Stimulated activated CD4-positive, alpha-beta T cell treated with anti-CD3 and anti-CD28 coated beads, Interleukin-1b, Interleukin-23, amount 100 ng/mL, for 24 hours (primary cell): ENCODE measurements at regions not wholly inside any gene's neighbourhood (a gene's known extent, or its start where the extent isn't known, plus 50 kb on each side); places are given as distances from the start of the nearest gene placed in this dataset.

Source experiments
- DNase-seq, 4 experiments: peaks; one replicate each; pipeline ENCODE4 v3.0.0-alpha.2; 2020; ENCODE audit warnings: low read depth in 4 of 4, low spot score in 1 of 4

DNA sequence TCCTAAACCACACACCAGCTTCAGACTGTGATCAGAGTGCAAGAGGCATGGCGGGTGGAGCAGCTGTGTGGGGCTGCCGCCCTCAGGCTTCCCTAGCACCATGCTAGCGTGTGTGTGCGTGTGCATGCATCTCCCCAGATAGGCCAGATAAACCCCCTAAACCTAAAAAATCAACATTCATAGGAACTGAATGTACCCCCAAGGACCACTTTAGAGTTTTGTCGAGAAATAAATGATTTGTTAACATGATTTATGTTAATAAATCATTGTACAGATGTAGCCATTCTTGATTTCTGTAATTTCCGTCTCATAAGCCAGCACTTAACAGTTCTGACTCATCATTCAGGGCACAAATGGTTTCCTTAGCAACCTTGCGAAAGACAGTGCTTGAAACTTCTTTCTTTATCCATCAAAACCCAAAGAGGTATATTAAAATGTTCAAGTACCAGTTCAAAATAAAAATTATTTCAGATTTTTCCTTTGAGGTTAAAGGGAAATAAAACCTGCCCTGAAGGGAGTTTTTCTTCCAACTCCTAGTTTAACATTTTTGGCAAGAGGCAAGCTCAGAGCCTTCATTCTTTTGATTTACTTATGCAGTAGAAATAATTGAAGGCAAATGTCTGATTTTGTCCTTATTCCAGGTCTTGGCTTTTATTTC lies 206.2 kb upstream of the RGS6 start:
- no peak for DNase-seq

DNA sequence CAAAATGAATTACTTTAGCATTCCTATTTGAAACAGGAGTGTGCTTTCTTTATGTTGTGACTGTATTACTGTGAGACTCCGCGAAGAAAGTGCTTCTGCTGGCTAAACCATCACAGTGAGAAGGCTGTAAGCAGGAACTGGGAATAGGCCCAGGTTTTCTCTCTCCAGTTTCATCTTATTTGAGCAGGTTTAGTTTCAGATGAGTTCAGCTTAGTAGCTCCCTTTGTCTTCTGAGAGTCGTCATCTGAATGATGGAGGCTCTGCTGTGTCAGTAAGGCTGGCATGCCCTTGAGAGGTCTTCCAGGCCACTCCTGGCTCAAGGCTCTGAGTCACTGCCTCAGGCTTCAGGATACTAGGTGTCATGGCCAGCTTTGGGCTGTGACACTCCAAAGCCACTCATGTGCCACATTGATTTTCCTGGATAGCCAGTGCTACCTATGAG lies 205.6 kb upstream of the RGS6 start:
- no peak for DNase-seq

DNA sequence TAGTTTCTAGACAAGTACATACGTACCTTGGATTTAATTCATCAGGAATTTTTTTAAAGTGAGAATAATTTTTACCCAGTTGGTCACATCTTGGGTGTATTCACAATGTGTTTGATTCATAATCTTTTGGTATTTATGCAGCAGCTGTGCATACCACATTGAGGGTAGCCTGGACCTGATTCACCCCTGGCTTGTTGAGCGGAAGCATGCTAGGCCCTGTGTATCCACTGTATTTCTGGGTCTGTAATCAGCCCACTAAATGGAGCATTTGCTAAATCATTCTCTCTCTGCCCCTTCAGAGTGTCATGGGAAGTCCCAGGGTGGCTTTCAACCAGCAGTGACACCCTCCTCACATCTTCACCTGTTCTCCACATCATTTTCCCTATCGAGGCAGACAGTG lies 203.8 kb upstream of the RGS6 start:
- no peak for DNase-seq

DNA sequence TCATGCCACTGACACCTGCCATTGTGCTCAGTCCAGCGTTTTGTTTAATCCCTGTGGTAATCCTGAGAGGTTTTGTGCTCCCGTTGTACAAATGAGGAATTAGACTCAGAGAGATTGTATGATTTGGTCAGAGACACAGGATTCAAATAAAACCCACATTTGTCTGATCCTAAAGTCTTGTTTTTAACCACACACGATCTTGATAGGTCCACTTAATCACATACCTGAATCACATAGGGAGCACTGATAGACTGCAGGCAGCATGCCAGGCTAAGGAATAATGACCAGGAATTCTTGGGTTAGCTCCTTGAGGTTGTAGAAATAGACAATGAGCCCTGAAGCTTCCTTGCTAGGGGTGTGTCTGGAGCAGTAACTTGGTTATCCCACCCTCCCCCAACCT lies 202.6 kb upstream of the RGS6 start:
- no peak for DNase-seq

DNA sequence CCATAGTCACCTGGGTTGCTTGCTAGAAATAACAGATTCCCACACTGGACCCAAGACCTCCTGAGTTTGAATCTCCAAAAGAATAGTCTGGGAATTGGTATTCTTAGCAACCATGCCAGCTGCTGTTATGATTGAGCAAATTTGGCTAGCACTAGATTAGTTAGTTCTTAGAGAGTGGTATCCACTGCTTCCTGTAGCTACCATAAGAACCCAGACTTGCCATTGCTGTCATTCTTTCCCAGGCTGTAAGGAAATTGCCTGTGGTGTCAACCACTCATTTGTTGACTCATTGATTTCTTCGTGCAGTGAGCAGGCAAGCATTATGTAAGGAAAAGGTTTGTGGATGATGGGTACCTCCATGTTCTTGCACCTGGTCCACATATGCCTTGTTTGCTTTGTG lies 201.8 kb upstream of the RGS6 start:
- no peak for DNase-seq

DNA sequence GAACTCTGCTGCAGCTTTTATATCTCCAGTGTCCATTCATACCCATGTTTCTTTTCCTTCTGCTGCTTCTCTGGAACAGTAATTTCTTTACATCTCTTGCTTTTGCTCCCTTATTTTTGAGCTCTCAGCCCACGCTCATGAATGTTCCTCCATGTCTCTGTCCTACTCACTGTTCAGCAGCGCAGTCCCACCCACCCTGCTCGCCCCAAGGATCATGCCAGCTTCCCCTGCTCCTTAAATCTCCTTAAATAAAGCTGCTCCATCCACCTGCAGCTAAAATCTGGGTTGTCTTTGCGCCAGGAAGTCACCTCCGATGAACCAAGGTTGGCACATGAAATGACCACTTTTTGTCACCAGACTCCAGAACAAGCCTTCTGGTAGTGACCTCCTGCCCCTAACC lies 201.1 kb upstream of the RGS6 start:
- DNase-seq: no peak

DNA sequence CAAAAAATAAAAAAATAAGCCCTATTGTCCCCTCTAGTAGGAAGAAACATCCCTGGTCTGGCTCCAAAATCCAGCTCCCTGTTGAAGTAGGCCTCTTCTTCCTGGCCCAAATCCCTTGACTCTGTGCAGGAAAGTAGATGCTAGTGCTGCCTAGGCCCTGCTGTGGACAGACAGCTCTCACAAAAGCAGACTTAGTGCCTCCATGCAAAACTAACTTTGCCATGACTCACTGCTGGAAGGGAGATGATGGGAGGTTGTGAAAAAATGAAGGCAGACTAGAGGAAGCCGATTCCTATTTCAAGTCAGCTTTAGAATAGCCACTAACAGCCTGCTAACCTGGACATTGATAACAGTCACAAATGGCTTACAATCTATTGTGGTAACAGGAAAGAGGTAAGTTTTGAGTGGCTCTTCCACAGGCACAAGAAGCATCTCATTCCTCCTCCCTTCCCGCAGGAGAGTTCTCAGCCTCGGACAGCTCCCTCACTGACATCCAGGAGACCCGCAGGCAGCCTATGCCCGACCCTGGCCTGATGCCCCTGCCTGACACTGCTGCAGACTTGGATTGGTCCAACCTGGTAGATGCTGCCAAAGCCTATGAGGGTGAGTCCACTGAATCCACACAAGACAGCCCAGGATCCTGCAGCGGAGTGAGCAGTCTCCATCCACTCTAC lies 198.9 kb upstream of the RGS6 start:
- no peak for DNase-seq

DNA sequence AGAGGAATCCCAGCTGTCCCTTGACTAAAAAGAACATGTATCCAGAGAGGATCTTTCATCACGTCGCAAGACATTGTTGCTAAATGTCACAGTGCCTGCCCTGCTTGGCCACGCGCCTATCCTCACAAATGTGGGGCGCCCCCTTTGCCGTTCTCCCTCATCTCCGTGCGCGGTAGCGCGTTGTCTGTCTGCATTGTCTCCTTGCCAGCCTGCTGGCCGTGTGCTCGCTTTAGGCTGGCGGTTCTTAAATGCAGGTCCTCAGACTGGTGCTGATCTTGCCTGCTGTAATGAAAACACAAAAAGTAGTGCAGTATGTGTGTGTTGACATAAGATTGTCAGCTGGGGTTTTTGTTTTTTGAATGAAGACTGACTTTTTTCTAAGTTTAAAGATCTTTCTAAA lies 198.2 kb upstream of the RGS6 start:
- DNase-seq: no peak

DNA sequence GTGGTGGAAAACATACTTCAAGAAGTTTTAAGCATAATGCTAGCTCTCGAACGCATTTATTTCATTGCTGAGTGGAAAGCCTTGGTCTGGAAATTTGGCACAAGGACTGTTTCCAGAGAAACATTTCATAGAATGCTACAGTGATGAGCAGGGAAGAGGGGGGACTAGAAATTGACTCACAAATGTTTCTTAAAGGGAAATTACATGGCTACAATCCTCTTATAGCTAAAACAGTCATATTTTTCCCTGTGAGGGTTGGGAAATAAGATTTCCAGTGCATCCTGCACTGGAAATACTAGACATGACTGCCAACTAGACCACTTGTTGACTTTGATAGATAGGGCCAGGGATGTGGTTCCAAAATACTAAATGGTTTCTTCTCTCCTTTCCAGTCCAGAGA lies 197.3 kb upstream of the RGS6 start:
- DNase-seq: no peak

DNA sequence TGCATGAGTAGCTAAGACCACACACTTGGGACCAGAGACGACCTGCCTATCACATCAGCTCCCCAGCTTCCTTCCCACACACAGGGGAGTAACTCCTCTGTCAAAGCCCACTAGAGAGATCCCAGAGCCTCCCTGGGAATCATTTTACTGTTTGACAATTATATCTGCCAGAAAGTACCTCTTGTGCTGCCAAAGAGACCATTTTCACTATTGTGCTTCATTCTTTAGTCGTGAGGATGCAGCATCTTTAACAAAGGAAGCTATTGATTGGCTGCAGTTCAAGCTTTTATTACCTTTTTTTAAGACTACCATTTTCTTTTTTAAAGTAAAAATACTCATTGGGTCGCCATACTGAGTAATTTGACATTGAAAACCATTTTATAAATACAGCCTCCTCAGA lies 194.5 kb upstream of the RGS6 start:
- DNase-seq: no peak

DNA sequence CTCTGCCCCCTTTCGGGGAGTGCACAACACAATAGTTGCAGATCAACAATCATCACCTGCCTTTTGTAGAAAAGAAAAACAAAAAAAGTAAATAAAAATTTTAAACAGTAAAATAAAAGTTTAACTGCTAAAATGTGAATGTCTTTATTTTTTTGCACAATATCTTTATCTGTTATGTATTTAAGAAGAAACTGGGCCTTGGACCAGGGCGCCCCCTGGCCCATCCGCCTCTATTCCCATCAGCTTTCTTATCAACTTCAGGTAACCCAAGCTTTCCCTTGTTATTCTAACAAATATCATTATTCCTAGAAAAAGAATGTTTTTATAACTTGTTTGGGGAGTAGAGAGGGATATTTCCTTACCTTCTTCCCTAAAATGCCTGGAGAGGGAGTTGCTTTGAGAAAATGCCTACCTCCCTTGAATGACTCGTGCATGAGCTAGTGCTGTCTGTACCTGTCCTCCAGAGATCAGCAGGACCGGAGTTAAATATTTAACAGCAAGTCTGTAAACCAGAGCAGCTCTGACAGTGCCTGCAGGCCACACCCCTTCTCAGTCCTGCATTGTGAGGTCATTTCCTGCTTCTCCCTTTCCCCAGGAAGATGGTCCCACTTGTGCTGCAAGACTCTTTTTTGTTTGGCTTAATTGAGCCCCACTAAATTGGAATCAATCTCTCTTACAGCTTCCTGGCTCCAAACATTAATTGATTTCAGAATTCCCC lies 192.8 kb upstream of the RGS6 start:
- DNase-seq: no peak

DNA sequence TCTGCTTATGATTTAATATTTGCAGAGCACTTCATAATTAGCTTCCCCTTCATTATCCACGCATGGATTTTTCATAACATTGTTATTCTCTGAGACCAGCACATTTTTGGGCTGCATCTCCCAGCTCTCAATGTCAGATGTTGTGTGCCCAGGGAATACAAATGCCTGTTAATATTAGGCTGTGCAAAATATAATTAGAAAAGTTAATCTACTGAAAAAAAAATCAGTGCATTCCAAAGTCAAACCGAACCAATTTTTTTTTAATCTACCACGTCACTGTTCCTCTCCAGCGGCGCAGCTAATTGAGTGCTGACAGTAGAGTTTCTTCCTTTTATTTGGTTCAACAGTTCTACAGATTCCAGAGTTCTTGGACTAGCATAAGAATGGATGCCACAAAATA lies 191.0 kb upstream of the RGS6 start:
- DNase-seq: no peak

DNA sequence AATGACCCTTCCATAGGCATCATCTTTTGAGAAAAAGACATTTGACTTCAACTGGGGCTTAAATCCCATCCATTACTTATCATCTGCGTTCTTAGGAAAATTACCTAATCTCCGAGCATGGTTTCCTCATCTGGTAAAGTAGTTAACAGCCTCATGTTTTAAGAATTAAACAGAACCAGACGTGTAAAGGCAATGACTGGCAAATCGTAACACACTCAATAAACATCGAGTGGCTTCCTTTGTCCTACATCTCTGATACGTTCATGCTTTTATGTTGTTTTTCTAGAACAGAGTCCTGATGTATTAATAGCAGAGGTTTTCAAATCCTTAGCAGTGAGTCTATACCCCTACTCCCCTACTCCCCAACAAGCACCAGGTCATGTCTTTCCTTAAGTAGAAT lies 189.7 kb upstream of the RGS6 start:
- DNase-seq: no peak

DNA sequence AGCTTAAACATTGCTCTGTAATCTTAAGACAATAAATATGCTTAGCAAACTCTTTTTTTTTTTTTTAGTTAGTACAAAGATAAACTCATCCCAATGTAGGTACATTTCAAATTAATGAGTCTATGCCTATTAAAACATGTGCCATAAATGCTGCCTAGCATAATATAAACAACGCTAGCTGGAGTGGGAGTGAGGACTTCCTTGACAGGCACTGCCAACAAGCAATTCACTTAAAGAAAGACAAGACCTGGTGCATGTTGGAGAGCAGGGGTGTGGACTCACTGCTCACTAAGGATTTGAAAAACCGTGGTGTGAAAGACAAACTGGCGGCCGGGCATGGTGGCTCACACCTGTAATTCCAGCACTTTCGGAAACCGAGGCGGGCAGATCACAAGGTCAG lies 187.2 kb upstream of the RGS6 start:
- DNase-seq: no peak

DNA sequence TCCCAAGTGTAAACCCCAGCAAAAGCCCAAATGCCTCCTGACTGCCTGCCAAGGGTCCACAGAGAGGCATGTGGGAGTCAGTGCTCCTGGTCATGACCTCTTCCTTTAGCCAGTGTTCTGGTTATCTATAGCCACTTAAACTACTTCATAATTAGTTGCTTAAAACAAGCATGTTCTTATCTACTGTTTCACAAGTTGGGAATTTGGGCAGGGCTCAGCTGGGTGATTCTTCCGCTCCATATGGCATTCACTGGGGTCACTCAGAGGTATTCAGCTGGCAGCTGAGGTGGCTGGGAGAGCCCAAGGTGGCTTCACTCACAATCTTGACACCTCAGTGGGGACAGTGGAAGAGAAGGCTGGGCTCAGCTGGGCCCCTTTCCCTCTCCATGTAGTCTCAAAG lies 184.0 kb upstream of the RGS6 start:
- no peak for DNase-seq

DNA sequence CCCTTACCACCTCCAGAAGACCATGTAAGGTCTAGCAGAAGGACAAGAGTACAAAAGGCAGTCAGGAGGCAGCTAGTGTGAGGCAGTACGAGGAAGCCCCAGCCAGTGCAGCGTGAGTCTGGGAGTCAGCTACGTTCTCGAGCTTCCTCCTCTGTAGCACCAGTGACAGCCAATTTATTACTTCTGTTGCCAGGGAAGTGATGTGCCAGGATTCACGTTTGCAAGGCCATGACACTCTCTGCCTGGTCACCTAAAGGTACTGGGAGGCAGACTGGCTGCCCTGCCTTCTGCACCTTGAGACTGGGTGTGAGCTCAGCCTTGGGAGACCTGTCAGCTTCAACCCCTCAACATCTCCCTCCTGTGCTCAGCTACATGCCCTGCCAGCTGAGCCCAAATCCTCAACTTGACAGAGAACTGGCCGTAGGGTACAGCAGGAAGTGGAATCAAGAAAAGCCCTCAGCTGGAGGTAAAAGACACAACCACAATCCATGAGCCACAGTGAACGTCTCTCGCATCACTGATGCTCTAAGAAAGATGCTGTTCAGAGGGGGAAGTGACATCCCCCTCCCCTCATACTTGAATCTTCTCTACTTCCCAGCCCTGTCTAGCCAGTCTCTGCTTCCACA lies 182.5 kb upstream of the RGS6 start:
- DNase-seq: no peak

DNA sequence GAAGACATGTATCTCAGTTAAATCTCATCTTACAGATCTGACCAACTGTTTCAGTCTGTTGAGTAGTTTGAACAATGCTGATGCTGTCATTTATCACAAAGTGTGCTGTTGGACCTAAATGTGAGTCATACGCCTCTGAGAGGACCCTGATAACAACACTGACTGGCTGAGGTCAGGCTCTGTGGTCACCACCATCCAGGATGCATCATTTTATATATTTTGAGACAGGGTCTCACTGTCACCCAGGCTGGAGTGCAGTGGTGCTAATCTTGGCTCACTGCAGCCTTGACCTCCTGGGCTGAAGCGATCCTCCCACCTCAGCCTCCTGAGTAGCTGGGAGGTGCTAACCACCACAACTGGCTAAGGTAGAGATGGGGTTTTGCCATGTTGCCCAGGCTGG lies 181.0 kb upstream of the RGS6 start:
- DNase-seq: no peak

DNA sequence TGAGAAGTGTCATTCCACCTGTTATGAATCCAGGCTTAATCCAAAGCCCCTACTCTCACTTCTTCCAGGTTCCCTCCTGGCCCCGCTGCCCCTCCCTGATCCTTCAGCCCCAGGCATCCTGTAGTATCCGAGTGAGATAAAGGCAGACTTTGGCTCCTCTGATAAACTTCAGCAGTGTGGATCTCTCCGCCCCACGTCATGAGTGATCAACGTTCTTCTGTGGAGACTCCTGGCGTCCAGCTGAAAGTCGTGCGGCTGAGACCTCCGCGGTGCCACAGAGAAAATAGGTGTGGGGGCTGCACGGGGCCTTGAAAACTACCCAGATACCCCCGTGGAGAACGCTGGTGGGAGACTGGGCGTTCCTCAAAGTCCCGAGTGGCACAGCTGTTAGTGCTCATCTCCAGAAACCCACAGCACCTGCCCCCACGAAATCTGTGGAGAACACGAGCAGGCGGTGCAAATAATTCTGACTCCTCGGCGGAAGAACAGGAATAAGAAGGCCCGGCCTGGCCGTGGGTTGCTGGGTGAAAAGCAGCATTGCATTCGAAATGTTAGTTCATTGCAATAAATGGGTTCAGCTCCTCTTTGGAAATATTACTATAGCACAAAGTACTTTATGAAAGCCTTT lies 180.0 kb upstream of the RGS6 start:
- no peak for DNase-seq

DNA sequence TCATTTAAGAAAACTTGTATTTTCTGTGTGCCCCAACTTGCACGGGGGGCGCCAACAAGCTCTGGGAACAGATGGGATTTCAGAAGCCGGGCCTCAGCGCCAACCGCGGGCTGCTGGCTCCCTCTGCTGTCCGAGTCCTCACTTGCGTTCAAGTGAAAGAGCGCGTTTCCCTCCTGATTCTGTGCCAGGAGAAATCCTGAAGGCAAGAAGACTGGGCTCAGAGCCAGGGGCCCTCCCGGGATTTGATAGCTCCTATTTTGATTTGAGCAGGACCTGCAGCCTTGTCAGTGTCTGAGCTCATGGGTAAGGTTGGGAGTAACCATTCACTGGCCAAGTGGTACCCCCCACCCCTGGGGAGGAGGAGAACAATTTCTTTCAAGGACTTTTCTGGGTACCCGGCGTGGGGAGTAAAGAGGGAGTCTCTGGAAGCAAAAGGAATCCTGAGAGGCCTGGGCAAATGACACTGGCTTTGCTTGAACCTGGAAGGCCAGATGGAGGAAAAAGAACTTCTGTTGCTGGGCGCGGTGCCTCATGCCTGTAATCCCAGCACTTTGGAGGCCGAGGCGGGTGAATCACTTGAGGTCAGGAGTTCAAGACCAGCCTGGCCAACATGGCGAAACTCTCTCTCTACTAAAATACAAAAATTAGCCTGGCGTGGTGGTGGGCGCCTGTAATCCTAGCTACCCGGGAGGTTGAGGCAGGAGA lies 179.0 kb upstream of the RGS6 start:
- peak; percentile 32 to 60 (median 58) for DNase-seq

DNA sequence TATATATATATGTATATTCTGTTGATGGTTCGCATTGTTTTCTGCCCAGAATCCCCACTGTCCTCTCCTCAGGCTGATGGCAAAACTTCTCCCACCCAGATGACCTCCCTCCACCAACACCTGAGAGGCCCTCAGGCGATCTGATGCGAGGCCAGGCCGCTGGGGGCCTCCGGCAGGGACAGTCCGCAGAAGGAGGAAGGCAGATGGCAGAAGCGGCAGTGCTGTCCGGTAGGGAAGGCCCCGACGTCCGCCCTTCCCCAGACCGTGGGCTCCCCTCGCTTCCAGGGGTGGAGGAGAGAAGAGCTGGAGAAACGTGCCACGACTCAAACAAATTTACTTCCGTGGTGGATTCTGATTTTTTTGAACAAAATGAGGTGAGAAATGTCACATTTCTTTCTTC lies 178.3 kb upstream of the RGS6 start:
- DNase-seq: no peak
